ENCODE measurements at regions not wholly inside any gene's neighbourhood (a gene's known extent, or its start where the extent isn't known, plus 50 kb on each side); places are given as distances from the start of the nearest gene placed in this dataset.

GRCh38 chr13:22740264-22740663 lies 440.5 kb upstream of the SGCG start:
- H3K9ac ChIP-seq (ENCODE audit: insufficient read depth, low read length): no peak overlapping the region
- no peak overlapping the region for H3K4me2 ChIP-seq (ENCODE audit: extremely low read depth, insufficient read depth, low read length)
- H3K36me3 ChIP-seq (ENCODE audit: control insufficient read depth, insufficient read depth, low read length): no peaks in the 10 kb centered on the region
- DNase-seq (ENCODE audit: low read depth in 2 of 2): peak in 1 of 2 donors; percentile 30
- no peaks in the 10 kb centered on the region for H3K27me3 ChIP-seq (ENCODE audit: control insufficient read depth, insufficient read depth, low read length)
- TF ChIP-seq EZH2 (IDR thresholded peaks at IDR 0.05; ENCODE audit: low read length, missing control alignments) (no peak), CTCF (conservative IDR thresholded peaks at IDR 0.05 in 1 of 2, IDR thresholded peaks at IDR 0.05 in 1 of 2; ENCODE audit: low read depth in 1 of 2, low read length in 2 of 2) (peak in 1 of 2 donors; percentile 34)
- no peak overlapping the region for H3K4me3 ChIP-seq (replicated peaks in 1 of 4; ENCODE audit: control extremely low read depth in 1 of 4, insufficient read depth in 1 of 4, low read depth in 3 of 4, low read length in 4 of 4)
- H4K20me1 ChIP-seq (ENCODE audit: control insufficient read depth, extremely low read depth, insufficient read depth, low read length): no peaks in the 10 kb centered on the region
- no peaks in the 10 kb centered on the region for H3K4me1 ChIP-seq (ENCODE audit: control insufficient read depth, extremely low read depth, insufficient read depth, low read length)
- H2AFZ ChIP-seq (ENCODE audit: low read length): no peak overlapping the region
- no peak overlapping the region for H3K27ac ChIP-seq (ENCODE audit: insufficient read depth, low read length)
- no peaks in the 10 kb centered on the region for H3K9me3 ChIP-seq (ENCODE audit: control insufficient read depth, insufficient read depth, low read depth, low read length)
- no peaks in the 10 kb centered on the region for H3K79me2 ChIP-seq (ENCODE audit: control insufficient read depth, insufficient read depth, low read length)

GRCh38 chr13:22744688-22745452 lies 435.9 kb upstream of the SGCG start:
- TF ChIP-seq EZH2 (IDR thresholded peaks at IDR 0.05; ENCODE audit: low read length, missing control alignments) (no peak), CTCF (conservative IDR thresholded peaks at IDR 0.05 in 1 of 2, IDR thresholded peaks at IDR 0.05 in 1 of 2; ENCODE audit: low read depth in 1 of 2, low read length in 2 of 2) (no peak)
- Histone ChIP-seq H3K4me2 (ENCODE audit: extremely low read depth, insufficient read depth, low read length) (no peak overlapping the region), H3K27ac (ENCODE audit: insufficient read depth, low read length) (no peak overlapping the region), H2AFZ (ENCODE audit: low read length) (no peak overlapping the region), H3K36me3 (ENCODE audit: control insufficient read depth, insufficient read depth, low read length) (no peaks in the 10 kb centered on the region), H3K9me3 (ENCODE audit: control insufficient read depth, insufficient read depth, low read depth, low read length) (no peaks in the 10 kb centered on the region), H3K9ac (ENCODE audit: insufficient read depth, low read length) (no peak overlapping the region), H3K4me3 (replicated peaks in 1 of 4; ENCODE audit: control extremely low read depth in 1 of 4, insufficient read depth in 1 of 4, low read depth in 3 of 4, low read length in 4 of 4) (no peak overlapping the region), H3K4me1 (ENCODE audit: control insufficient read depth, extremely low read depth, insufficient read depth, low read length) (no peaks in the 10 kb centered on the region), H3K79me2 (ENCODE audit: control insufficient read depth, insufficient read depth, low read length) (no peaks in the 10 kb centered on the region), H4K20me1 (ENCODE audit: control insufficient read depth, extremely low read depth, insufficient read depth, low read length) (no peaks in the 10 kb centered on the region), H3K27me3 (ENCODE audit: control insufficient read depth, insufficient read depth, low read length) (no peaks in the 10 kb centered on the region)
- DNase-seq (ENCODE audit: low read depth in 2 of 2): no peak

- H3K9ac ChIP-seq (ENCODE audit: insufficient read depth, low read length): no peak overlapping the region
- no peaks in the 10 kb centered on the region for H3K4me1 ChIP-seq (ENCODE audit: control insufficient read depth, extremely low read depth, insufficient read depth, low read length)
- H3K79me2 ChIP-seq (ENCODE audit: control insufficient read depth, insufficient read depth, low read length): no peaks in the 10 kb centered on the region
- DNase-seq (ENCODE audit: low read depth in 2 of 2): peak in 1 of 2 donors; percentile 8
- no peaks in the 10 kb centered on the region for H3K36me3 ChIP-seq (ENCODE audit: control insufficient read depth, insufficient read depth, low read length)
- H3K4me2 ChIP-seq (ENCODE audit: extremely low read depth, insufficient read depth, low read length): no peak overlapping the region
- no peaks in the 10 kb centered on the region for H3K27me3 ChIP-seq (ENCODE audit: control insufficient read depth, insufficient read depth, low read length)
- TF ChIP-seq CTCF (conservative IDR thresholded peaks at IDR 0.05 in 1 of 2, IDR thresholded peaks at IDR 0.05 in 1 of 2; ENCODE audit: low read depth in 1 of 2, low read length in 2 of 2): no peak
- no peak for TF ChIP-seq EZH2 (IDR thresholded peaks at IDR 0.05; ENCODE audit: low read length, missing control alignments)
- H3K9me3 ChIP-seq (ENCODE audit: control insufficient read depth, insufficient read depth, low read depth, low read length): no peaks in the 10 kb centered on the region
- H2AFZ ChIP-seq (ENCODE audit: low read length): no peak overlapping the region
- H3K4me3 ChIP-seq (replicated peaks in 1 of 4; ENCODE audit: control extremely low read depth in 1 of 4, insufficient read depth in 1 of 4, low read depth in 3 of 4, low read length in 4 of 4): no peak overlapping the region
- no peak overlapping the region for H3K27ac ChIP-seq (ENCODE audit: insufficient read depth, low read length)
- no peaks in the 10 kb centered on the region for H4K20me1 ChIP-seq (ENCODE audit: control insufficient read depth, extremely low read depth, insufficient read depth, low read length)
Observed at GRCh38 chr13:22748866-22749577, 431.8 kb upstream of the SGCG start.
